ENCODE measurements at regions not wholly inside any gene's neighbourhood (a gene's known extent, or its start where the extent isn't known, plus 50 kb on each side); places are given as distances from the start of the nearest gene placed in this dataset.

- TF ChIP-seq POLR2A (IDR thresholded peaks at IDR 0.05) (no peak), POLR2AphosphoS5 (IDR thresholded peaks at IDR 0.05) (no peak), CTCF (IDR thresholded peaks at IDR 0.05) (no peak), EP300 (IDR thresholded peaks at IDR 0.05) (no peak)
Measured at GRCh38 chr1:170238704-170239391, 93.1 kb downstream of the NTMT2 start.

Measured in gastroesophageal sphincter (tissue), 3 donors.